ENCODE measurements at regions not wholly inside any gene's neighbourhood (a gene's known extent, or its start where the extent isn't known, plus 50 kb on each side); places are given as distances from the start of the nearest gene placed in this dataset.

GRCh38 chr3:180829409-180830405 lies 82.8 kb upstream of the FXR1 start:
- H3K27ac ChIP-seq, result no peak overlapping the region
- H3K4me1 ChIP-seq, result no peaks in the 10 kb centered on the region
- H3K9me3 ChIP-seq, result peaks cover 0 to 3% of the 10 kb centered on the region in 2 donors
- intact Hi-C loops (cut with DNase I; ENCODE audit: low total_unique reads), result no loop called here
- no peaks in the 10 kb centered on the region for H3K27me3 ChIP-seq
- no peak overlapping the region for H3K4me3 ChIP-seq
- H3K36me3 ChIP-seq, result no peaks in the 10 kb centered on the region
- TF ChIP-seq POLR2A (IDR thresholded peaks at IDR 0.05), result no peak
- TF ChIP-seq CTCF (IDR thresholded peaks at IDR 0.05), result no peak
- DNase-seq, result no peak

GRCh38 chr3:180835501-180835900 lies 77.0 kb upstream of the FXR1 start:
- H3K9me3 ChIP-seq, result peaks cover 0 to 3% of the 10 kb centered on the region in 2 donors
- intact Hi-C loops (cut with DNase I; ENCODE audit: low total_unique reads), result no loop called here
- no peak for DNase-seq
- H3K36me3 ChIP-seq, result no peaks in the 10 kb centered on the region
- H3K27ac ChIP-seq, result no peak overlapping the region
- TF ChIP-seq POLR2A (IDR thresholded peaks at IDR 0.05) (no peak), CTCF (IDR thresholded peaks at IDR 0.05) (no peak)
- no peaks in the 10 kb centered on the region for H3K4me1 ChIP-seq
- H3K27me3 ChIP-seq, result no peaks in the 10 kb centered on the region
- no peak overlapping the region for H3K4me3 ChIP-seq

GRCh38 chr3:180836766-180837165 lies 75.7 kb upstream of the FXR1 start:
- Histone ChIP-seq H3K36me3 (no peaks in the 10 kb centered on the region), H3K4me1 (no peaks in the 10 kb centered on the region), H3K9me3 (peaks cover 0 to 3% of the 10 kb centered on the region in 2 donors), H3K27me3 (no peaks in the 10 kb centered on the region), H3K4me3 (no peak overlapping the region), H3K27ac (no peak overlapping the region)
- intact Hi-C loops (cut with DNase I; ENCODE audit: low total_unique reads), result no loop called here
- TF ChIP-seq POLR2A (IDR thresholded peaks at IDR 0.05) (no peak), CTCF (IDR thresholded peaks at IDR 0.05) (no peak)
- DNase-seq, result no peak

- TF ChIP-seq CTCF (IDR thresholded peaks at IDR 0.05), result no peak
- no peak for TF ChIP-seq POLR2A (IDR thresholded peaks at IDR 0.05)
- H3K36me3 ChIP-seq, result no peaks in the 10 kb centered on the region
- DNase-seq, result no peak
- H3K27ac ChIP-seq, result no peak overlapping the region
- H3K27me3 ChIP-seq, result no peaks in the 10 kb centered on the region
- intact Hi-C loops (cut with DNase I; ENCODE audit: low total_unique reads), result no loop called here
- H3K4me3 ChIP-seq, result no peak overlapping the region
- no peaks in the 10 kb centered on the region for H3K4me1 ChIP-seq
- H3K9me3 ChIP-seq, result no peaks in the 10 kb centered on the region
Observed at GRCh38 chr3:180854887-180855286, 57.6 kb upstream of the FXR1 start.

- Histone ChIP-seq H3K27me3 (no peaks in the 10 kb centered on the region), H3K36me3 (no peaks in the 10 kb centered on the region), H3K4me1 (no peaks in the 10 kb centered on the region), H3K4me3 (no peak overlapping the region), H3K27ac (no peak overlapping the region), H3K9me3 (no peaks in the 10 kb centered on the region)
- TF ChIP-seq POLR2A (IDR thresholded peaks at IDR 0.05), result no peak
- no peak for TF ChIP-seq CTCF (IDR thresholded peaks at IDR 0.05)
- no peak for DNase-seq
- intact Hi-C loops (cut with DNase I; ENCODE audit: low total_unique reads), result no loop called here
Observed at GRCh38 chr3:180855364-180855763, 57.1 kb upstream of the FXR1 start.
